HEK293 (cell line): ENCODE measurements at regions not wholly inside any gene's neighbourhood (a gene's known extent, or its start where the extent isn't known, plus 50 kb on each side); places are given as distances from the start of the nearest gene placed in this dataset.

ENCODE experiments used
- CTCF ChIA-PET: fragments of 350-600 bp; formaldehyde crosslinking; extraction: SDS; loops from one replicate; lab custom pipeline; 2021; ENCODE audit warnings: antibody characterized with exemption; lab: Yijun Ruan, JAX
- POLR2A ChIA-PET: fragments of 300-600 bp; formaldehyde crosslinking; extraction: SDS; loops from one replicate; lab custom pipeline; 2020; ENCODE audit warnings: antibody characterized with exemption, inconsistent platforms; lab: Yijun Ruan, JAX
- H3K27ac ChIP-seq: fragments of 200-500 bp; sonication (Bioruptor generic); 2 replicates; pipeline ENCODE4 v1.5.1; 2014; ENCODE audit warnings: low read depth, low read length, control low read depth, inconsistent platforms; ENCODE audit errors: extremely low read depth
- H3K36me3 ChIP-seq, 2 experiments: fragments of 200-500 bp in 1 of 2; sonication (Bioruptor generic) in 1 of 2; 1 replicate in 1 of 2; 2 replicates in 1 of 2; pipeline ENCODE4 v1.5.1; 2014 to 2017; ENCODE audit warnings: inconsistent platforms in 2 of 2, low read length in 2 of 2; ENCODE audit not compliant: control insufficient read depth in 2 of 2, insufficient read depth in 1 of 2
- H3K4me1 ChIP-seq: fragments of 200-500 bp; sonication (Bioruptor generic); 2 replicates; pipeline ENCODE4 v1.5.1; 2014; ENCODE audit warnings: mild to moderate bottlenecking, low read length, inconsistent platforms; ENCODE audit not compliant: control insufficient read depth, insufficient read depth
- H3K4me3 ChIP-seq: 2 replicates; pipeline ENCODE4 v1.5.1; 2011; ENCODE audit warnings: low read depth, mild to moderate bottlenecking, control low read depth, low read length, moderate library complexity
- H3K9me3 ChIP-seq: fragments of 200-500 bp; sonication (Bioruptor generic); 2 replicates; pipeline ENCODE4 v1.5.1; 2014; ENCODE audit warnings: low read depth, low read length, inconsistent platforms; ENCODE audit not compliant: control insufficient read depth, insufficient read depth
- ATF2 ChIP-seq: fragments of 450-650 bp; formaldehyde crosslinking; IDR thresholded peaks from 2 replicates; pipeline ENCODE4 v1.5.1; 2016; ENCODE audit warnings: missing biosample characterization, missing genetic modification characterization, low read depth
- BCL11A ChIP-seq: fragments of 450-650 bp; formaldehyde crosslinking; IDR thresholded peaks from 2 replicates; pipeline ENCODE4 v1.5.1; 2016; ENCODE audit warnings: low read depth, missing biosample characterization, missing genetic modification characterization
- GLIS1 ChIP-seq: fragments of 450-650 bp; formaldehyde crosslinking; IDR thresholded peaks from 2 replicates; pipeline ENCODE4 v1.5.1; 2016; ENCODE audit warnings: missing biosample characterization, missing genetic modification characterization
- HOXC10 ChIP-seq: sonication (generic); formaldehyde crosslinking; IDR thresholded peaks from 2 replicates; pipeline ENCODE4 v1.8.1; 2023; ENCODE audit warnings: mild to moderate bottlenecking, missing genetic modification reagents
- WT1 ChIP-seq: fragments of 450-650 bp; formaldehyde crosslinking; IDR thresholded peaks from 2 replicates; pipeline ENCODE4 v1.5.1; 2016; ENCODE audit warnings: missing biosample characterization, missing genetic modification characterization
- ZBTB1 ChIP-seq: fragments of 450-650 bp; formaldehyde crosslinking; IDR thresholded peaks from 2 replicates; pipeline ENCODE4 v1.5.1; 2016; ENCODE audit warnings: missing biosample characterization, missing genetic modification characterization
- ZBTB20 ChIP-seq: fragments of 450-650 bp; formaldehyde crosslinking; IDR thresholded peaks from 2 replicates; pipeline ENCODE4 v1.5.1; 2016; ENCODE audit warnings: missing biosample characterization, missing genetic modification characterization
- ZBTB21 ChIP-seq: fragments of 450-650 bp; formaldehyde crosslinking; IDR thresholded peaks from 2 replicates; pipeline ENCODE4 v1.5.1; 2017; ENCODE audit warnings: missing biosample characterization, missing genetic modification characterization
- ZNF138 ChIP-seq: fragments of 450-650 bp; formaldehyde crosslinking; IDR thresholded peaks from 2 replicates; pipeline ENCODE4 v1.5.1; 2016; ENCODE audit warnings: missing biosample characterization, missing genetic modification characterization, borderline replicate concordance
- ZNF146 ChIP-seq: fragments of 450-650 bp; formaldehyde crosslinking; IDR thresholded peaks from 2 replicates; pipeline ENCODE4 v1.5.1; 2016; ENCODE audit warnings: missing biosample characterization, missing genetic modification characterization
- ZNF280C ChIP-seq: fragments of 450-650 bp; formaldehyde crosslinking; IDR thresholded peaks from 2 replicates; pipeline ENCODE4 v1.5.1; 2016; ENCODE audit warnings: missing biosample characterization, missing genetic modification characterization
- ZNF394 ChIP-seq: fragments of 450-650 bp; formaldehyde crosslinking; IDR thresholded peaks from 2 replicates; pipeline ENCODE4 v1.5.1; 2016; ENCODE audit warnings: missing biosample characterization, missing genetic modification characterization, mild to moderate bottlenecking, moderate library complexity, borderline replicate concordance
- ZNF488 ChIP-seq: fragments of 450-650 bp; formaldehyde crosslinking; IDR thresholded peaks from 2 replicates; pipeline ENCODE4 v1.5.1; 2016; ENCODE audit warnings: missing biosample characterization, missing genetic modification characterization
- ZNF560 ChIP-seq: fragments of 450-650 bp; formaldehyde crosslinking; IDR thresholded peaks from 2 replicates; pipeline ENCODE4 v1.5.1; 2017; ENCODE audit warnings: missing biosample characterization, missing genetic modification characterization, borderline replicate concordance
- ZNF585B ChIP-seq: fragments of 450-650 bp; formaldehyde crosslinking; IDR thresholded peaks from 2 replicates; pipeline ENCODE4 v1.5.1; 2016; ENCODE audit warnings: missing biosample characterization, missing genetic modification characterization
- ZNF621 ChIP-seq: fragments of 450-650 bp; formaldehyde crosslinking; IDR thresholded peaks from 2 replicates; pipeline ENCODE4 v1.5.1; 2017; ENCODE audit warnings: missing biosample characterization, missing genetic modification characterization
- ZNF747 ChIP-seq: fragments of 450-650 bp; formaldehyde crosslinking; IDR thresholded peaks from 2 replicates; pipeline ENCODE4 v1.5.1; 2016; ENCODE audit warnings: missing biosample characterization, missing genetic modification characterization
- ZNF792 ChIP-seq: fragments of 450-650 bp; formaldehyde crosslinking; IDR thresholded peaks from 2 replicates; pipeline ENCODE4 v1.5.1; 2016; ENCODE audit warnings: missing biosample characterization, missing genetic modification characterization
- ZNF830 ChIP-seq: fragments of 450-650 bp; IDR thresholded peaks from 2 replicates; pipeline ENCODE4 v1.5.0; 2018; ENCODE audit warnings: missing biosample characterization, missing genetic modification characterization, low read depth, mild to moderate bottlenecking, moderate library complexity
- ZNF843 ChIP-seq: fragments of 450-650 bp; formaldehyde crosslinking; IDR thresholded peaks from 2 replicates; pipeline ENCODE4 v1.5.1; 2016; ENCODE audit warnings: missing biosample characterization, missing genetic modification characterization
- ZSCAN4 ChIP-seq: fragments of 450-650 bp; formaldehyde crosslinking; IDR thresholded peaks from 2 replicates; pipeline ENCODE4 v1.5.1; 2017; ENCODE audit warnings: missing biosample characterization, missing genetic modification characterization
- TF ChIP-seq, protein P1 (sequence below): fragments of 450-650 bp; IDR thresholded peaks from 2 replicates; pipeline ENCODE4 v1.5.1; 2018; ENCODE audit warnings: missing biosample characterization, mild to moderate bottlenecking, missing genetic modification characterization
- TF ChIP-seq, protein P2 (sequence below): sonication (generic); formaldehyde crosslinking; IDR thresholded peaks from 2 replicates; pipeline ENCODE4 v1.8.1; 2022; ENCODE audit warnings: mild to moderate bottlenecking, moderate library complexity, missing genetic modification reagents
- TF ChIP-seq, protein P3 (sequence below): fragments of 450-650 bp; IDR thresholded peaks from 2 replicates; pipeline ENCODE4 v1.5.1; 2018; ENCODE audit warnings: missing biosample characterization, missing genetic modification characterization

DNA sequence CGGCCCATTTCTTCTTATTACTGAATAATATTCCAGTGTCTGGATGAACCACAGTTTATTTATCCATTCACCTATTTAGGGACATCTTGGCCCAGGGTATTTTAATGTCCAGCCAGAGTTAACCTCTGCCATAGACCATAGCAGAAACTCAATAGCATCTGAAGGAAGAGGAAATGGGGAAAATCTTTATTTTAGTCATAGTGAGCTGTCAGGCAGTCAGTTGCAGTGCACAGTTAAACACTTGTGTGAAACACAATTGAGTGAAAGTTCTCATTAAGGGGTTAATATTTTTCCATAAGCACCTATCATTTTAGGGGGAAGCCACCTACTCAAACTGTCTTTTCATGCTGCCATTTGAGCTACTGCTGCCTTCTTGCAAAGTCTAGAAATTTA is 197.3 kb upstream of the PPFIA2 start (continued):
- no peak for TF ChIP-seq ZNF138 (tag by site-specific recombination)

GRCh38 chr12:81953541-81953940 is 194.4 kb upstream of the PPFIA2 start:
- Histone ChIP-seq H3K4me3 (no peak overlapping the region), H3K27ac (no peak overlapping the region), H3K9me3 (no peaks in the 10 kb centered on the region), H3K36me3 (no peaks in the 10 kb centered on the region), H3K4me1 (no peaks in the 10 kb centered on the region)
- ChIA-PET POLR2A (no interaction called here), CTCF (no interaction called here)
- TF ChIP-seq ZBTB1 (tag by site-specific recombination): no peak
- TF ChIP-seq ATF2 (tag by site-specific recombination): no peak
- no peak for TF ChIP-seq ZNF585B (tag by site-specific recombination)
- TF ChIP-seq, protein P1, sequence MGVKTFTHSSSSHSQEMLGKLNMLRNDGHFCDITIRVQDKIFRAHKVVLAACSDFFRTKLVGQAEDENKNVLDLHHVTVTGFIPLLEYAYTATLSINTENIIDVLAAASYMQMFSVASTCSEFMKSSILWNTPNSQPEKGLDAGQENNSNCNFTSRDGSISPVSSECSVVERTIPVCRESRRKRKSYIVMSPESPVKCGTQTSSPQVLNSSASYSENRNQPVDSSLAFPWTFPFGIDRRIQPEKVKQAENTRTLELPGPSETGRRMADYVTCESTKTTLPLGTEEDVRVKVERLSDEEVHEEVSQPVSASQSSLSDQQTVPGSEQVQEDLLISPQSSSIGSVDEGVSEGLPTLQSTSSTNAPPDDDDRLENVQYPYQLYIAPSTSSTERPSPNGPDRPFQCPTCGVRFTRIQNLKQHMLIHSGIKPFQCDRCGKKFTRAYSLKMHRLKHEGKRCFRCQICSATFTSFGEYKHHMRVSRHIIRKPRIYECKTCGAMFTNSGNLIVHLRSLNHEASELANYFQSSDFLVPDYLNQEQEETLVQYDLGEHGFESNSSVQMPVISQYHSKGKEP (tag by site-specific recombination): no peak
- TF ChIP-seq, protein P2, sequence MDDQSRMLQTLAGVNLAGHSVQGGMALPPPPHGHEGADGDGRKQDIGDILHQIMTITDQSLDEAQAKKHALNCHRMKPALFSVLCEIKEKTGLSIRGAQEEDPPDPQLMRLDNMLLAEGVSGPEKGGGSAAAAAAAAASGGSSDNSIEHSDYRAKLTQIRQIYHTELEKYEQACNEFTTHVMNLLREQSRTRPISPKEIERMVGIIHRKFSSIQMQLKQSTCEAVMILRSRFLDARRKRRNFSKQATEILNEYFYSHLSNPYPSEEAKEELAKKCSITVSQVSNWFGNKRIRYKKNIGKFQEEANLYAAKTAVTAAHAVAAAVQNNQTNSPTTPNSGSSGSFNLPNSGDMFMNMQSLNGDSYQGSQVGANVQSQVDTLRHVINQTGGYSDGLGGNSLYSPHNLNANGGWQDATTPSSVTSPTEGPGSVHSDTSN (CRISPR knock-in tag): no peak
- TF ChIP-seq ZNF280C: no peak
- TF ChIP-seq ZNF394 (tag by site-specific recombination): no peak
- no peak for TF ChIP-seq HOXC10
- TF ChIP-seq ZBTB21 (tag by site-specific recombination): no peak
- TF ChIP-seq ZNF843 (tag by site-specific recombination): no peak
- no peak for TF ChIP-seq ZBTB20 (tag by site-specific recombination)
- no peak for TF ChIP-seq ZNF560
- no peak for TF ChIP-seq ZNF747 (tag by site-specific recombination)
- TF ChIP-seq ZNF488 (tag by site-specific recombination): no peak
- no peak for TF ChIP-seq ZNF792 (tag by site-specific recombination)

DNA sequence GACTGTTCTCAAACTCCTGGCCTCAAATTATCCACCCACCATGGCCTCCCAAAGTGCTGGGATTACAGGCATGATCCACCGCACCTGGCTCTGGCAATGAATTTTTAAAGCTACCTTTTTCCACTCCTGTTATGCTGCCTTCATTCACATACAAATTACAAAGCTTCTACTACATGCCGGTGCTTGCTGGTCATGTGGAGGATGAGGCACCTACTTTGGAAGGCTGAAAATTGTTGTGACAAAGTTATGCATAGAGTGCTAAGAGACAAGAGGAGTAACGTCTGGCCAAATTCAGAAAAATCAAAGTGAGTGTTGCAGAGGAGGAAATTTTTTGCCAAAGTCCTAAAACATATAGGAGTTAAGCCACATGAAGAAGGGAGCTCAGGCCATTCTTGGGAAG is 191.7 kb upstream of the PPFIA2 start:
- Histone ChIP-seq H3K4me3 (no peak overlapping the region), H3K4me1 (no peaks in the 10 kb centered on the region), H3K27ac (no peak overlapping the region), H3K9me3 (no peaks in the 10 kb centered on the region), H3K36me3 (no peaks in the 10 kb centered on the region)
- POLR2A ChIA-PET: no interaction called here
- CTCF ChIA-PET: no interaction called here
- TF ChIP-seq ZSCAN4 (tag by site-specific recombination) (no peak), GLIS1 (tag by site-specific recombination) (no peak), ZNF146 (tag by site-specific recombination) (no peak), ZNF621 (tag by site-specific recombination) (no peak), WT1 (no peak), ZBTB1 (tag by site-specific recombination) (no peak), ZNF830 (tag by site-specific recombination) (no peak), BCL11A (tag by site-specific recombination) (no peak)
- TF ChIP-seq, protein P3, sequence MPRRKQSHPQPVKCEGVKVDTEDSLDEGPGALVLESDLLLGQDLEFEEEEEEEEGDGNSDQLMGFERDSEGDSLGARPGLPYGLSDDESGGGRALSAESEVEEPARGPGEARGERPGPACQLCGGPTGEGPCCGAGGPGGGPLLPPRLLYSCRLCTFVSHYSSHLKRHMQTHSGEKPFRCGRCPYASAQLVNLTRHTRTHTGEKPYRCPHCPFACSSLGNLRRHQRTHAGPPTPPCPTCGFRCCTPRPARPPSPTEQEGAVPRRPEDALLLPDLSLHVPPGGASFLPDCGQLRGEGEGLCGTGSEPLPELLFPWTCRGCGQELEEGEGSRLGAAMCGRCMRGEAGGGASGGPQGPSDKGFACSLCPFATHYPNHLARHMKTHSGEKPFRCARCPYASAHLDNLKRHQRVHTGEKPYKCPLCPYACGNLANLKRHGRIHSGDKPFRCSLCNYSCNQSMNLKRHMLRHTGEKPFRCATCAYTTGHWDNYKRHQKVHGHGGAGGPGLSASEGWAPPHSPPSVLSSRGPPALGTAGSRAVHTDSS: no peak
